HepG2 (cell line): ENCODE measurements at regions not wholly inside any gene's neighbourhood (a gene's known extent, or its start where the extent isn't known, plus 50 kb on each side); places are given as distances from the start of the nearest gene placed in this dataset.

Experiments
- ATAC-seq: fragments of 200-7000 bp; cut with Tn5 transposase; 3 replicates; pipeline ENCODE4 v1.9.1; 2020; ENCODE audit warnings: mild to moderate bottlenecking, moderate library complexity
- BruUV-seq: library from RNA; stranded (reverse); fragments of 400-500 nt; replicated peaks from 2 replicates; lab custom pipeline; 2021; lab: Mats Ljungman, UMichigan
- CTCF ChIA-PET: fragments of 300-600 bp; formaldehyde crosslinking; extraction: SDS; loops from one replicate; lab custom pipeline; 2021; ENCODE audit warnings: low total read pairs, inconsistent platforms, low intra/inter-chr PET ratio; lab: Yijun Ruan, JAX
- POLR2A ChIA-PET: fragments of 350-600 bp; sonication (Branson Sonifier 250); formaldehyde crosslinking; loops from one replicate; lab custom pipeline; 2020; ENCODE audit warnings: antibody characterized with exemption, inconsistent platforms; lab: Yijun Ruan, JAX
- DNase-seq: peaks from one replicate; pipeline ENCODE4 v3.0.0-alpha.2; 2015; ENCODE audit warnings: low spot score
- FAIRE-seq: peaks from 3 replicates; lab custom pipeline; 2011; peaks lifted over from hg19 to GRCh38; lab: Jason Lieb, UNC
- H2AFZ ChIP-seq: one replicate; pipeline ENCODE4 v1.6.1; 2011; ENCODE audit warnings: low read length, inconsistent platforms
- H3K27ac ChIP-seq: fragments of 300-600 bp; 3 replicates; pipeline ENCODE4 v1.8.0; 2011; ENCODE audit warnings: mixed run types, mild to moderate bottlenecking, mixed read lengths, low read length, inconsistent platforms; ENCODE audit not compliant: insufficient read depth; ENCODE audit errors: extremely low read length
- H3K27me3 ChIP-seq, 2 experiments: fragments of 200-600 bp in 1 of 2; 2 replicates in 1 of 2; 3 replicates in 1 of 2; pipeline versions ENCODE4 v1.6.0 to v1.8.0; 2011; ENCODE audit warnings: low read length in 2 of 2, mild to moderate bottlenecking in 2 of 2, moderate library complexity in 2 of 2, inconsistent platforms in 1 of 2; ENCODE audit not compliant: insufficient read depth in 2 of 2, control insufficient read depth in 1 of 2
- H3K36me3 ChIP-seq, 2 experiments: fragments of 200-600 bp in 1 of 2; replicated peaks in 1 of 2; 2 replicates in 1 of 2; 3 replicates in 1 of 2; pipeline versions ENCODE4 v1.5.1 to v1.8.0; 2011; ENCODE audit warnings: low read length in 2 of 2, inconsistent platforms in 1 of 2; ENCODE audit not compliant: insufficient read depth in 2 of 2, control insufficient read depth in 1 of 2
- H3K4me1 ChIP-seq: 2 replicates; pipeline ENCODE4 v1.5.1; 2012; ENCODE audit warnings: low read length, inconsistent platforms; ENCODE audit not compliant: insufficient read depth
- H3K4me2 ChIP-seq: 2 replicates; pipeline ENCODE4 v1.6.0; 2011; ENCODE audit warnings: low read depth, low read length, inconsistent platforms
- H3K4me3 ChIP-seq, 3 experiments: fragments of 200-600 bp in 1 of 3; sonication (generic), shearing (Covaris generic) in 1 of 3; replicated peaks in 1 of 3; 2 replicates each; pipeline ENCODE4 v1.5.1; 2011 to 2016; ENCODE audit warnings: low read length in 3 of 3, inconsistent platforms in 2 of 3, low read depth in 2 of 3, mild to moderate bottlenecking in 2 of 3, control low read depth in 1 of 3, mixed read lengths in 1 of 3; ENCODE audit not compliant: insufficient read depth in 1 of 3
- H3K79me2 ChIP-seq: one replicate; pipeline ENCODE4 v1.6.1; 2011; ENCODE audit warnings: low read length, inconsistent platforms; ENCODE audit not compliant: insufficient read depth
- H3K9ac ChIP-seq: 2 replicates; pipeline ENCODE4 v1.6.0; 2011; ENCODE audit warnings: mild to moderate bottlenecking, low read depth, low read length, inconsistent platforms; ENCODE audit not compliant: insufficient read depth
- H3K9me3 ChIP-seq: 2 replicates; pipeline ENCODE4 v1.5.1; 2012; ENCODE audit warnings: mild to moderate bottlenecking, low read length
- H4K20me1 ChIP-seq: 2 replicates; pipeline ENCODE4 v1.6.0; 2011; ENCODE audit warnings: inconsistent platforms, mild to moderate bottlenecking, low read length, moderate library complexity; ENCODE audit not compliant: insufficient read depth
- ASH2L ChIP-seq: fragments of 300-600, 200-600 bp; sonication (generic); IDR thresholded peaks from 2 replicates; pipeline ENCODE4 v1.7.0; 2017; ENCODE audit warnings: low read depth, mild to moderate bottlenecking, moderate library complexity, mixed read lengths, low read length; ENCODE audit not compliant: insufficient read length
- ATF7 ChIP-seq, 2 experiments: fragments of 450-650 bp in 1 of 2; sonication (generic) in 1 of 2; formaldehyde crosslinking in 1 of 2; IDR thresholded peaks; 2 replicates each; pipeline versions ENCODE4 v1.4.0 to v1.6.1; 2016 to 2020; ENCODE audit warnings: antibody characterized with exemption in 1 of 2, mild to moderate bottlenecking in 1 of 2, missing genetic modification reagents in 1 of 2
- BORCS8-MEF2B ChIP-seq: sonication (generic); formaldehyde crosslinking; IDR thresholded peaks from 2 replicates; pipeline ENCODE4 v1.8.0; 2022; ENCODE audit warnings: mild to moderate bottlenecking, missing genetic modification reagents
- FOSL1 ChIP-seq: sonication (generic); formaldehyde crosslinking; IDR thresholded peaks from 2 replicates; pipeline ENCODE4 v1.9.0; 2021; ENCODE audit warnings: missing genetic modification reagents, borderline replicate concordance
- GATA4 ChIP-seq: sonication (generic); IDR thresholded peaks from 2 replicates; pipeline ENCODE4 v1.6.1; 2016; ENCODE audit warnings: antibody characterized with exemption, low read depth, borderline replicate concordance
- HCFC1 ChIP-seq: fragments of 150-350 bp; IDR thresholded peaks from 2 replicates; pipeline ENCODE4 v1.6.1; 2014; ENCODE audit warnings: low read depth, low read length
- KLF6 ChIP-seq: IDR thresholded peaks from 2 replicates; pipeline ENCODE4 v1.8.0; 2016; ENCODE audit warnings: missing biosample characterization, missing genetic modification reagents
- LBX2 ChIP-seq: sonication (generic); formaldehyde crosslinking; IDR thresholded peaks from 2 replicates; pipeline ENCODE4 v1.5.0; 2020; ENCODE audit warnings: missing genetic modification reagents, mild to moderate bottlenecking, borderline replicate concordance
- MAZ ChIP-seq, 2 experiments: sonication (generic) in 1 of 2; formaldehyde crosslinking in 1 of 2; IDR thresholded peaks; 2 replicates each; pipeline versions ENCODE4 v1.5.0 to v1.6.1; 2012 to 2020; ENCODE audit warnings: low read depth in 2 of 2, mild to moderate bottlenecking in 2 of 2, borderline replicate concordance in 1 of 2, improper control_type of control experiment in 1 of 2, low read length in 1 of 2, missing genetic modification reagents in 1 of 2, moderate library complexity in 1 of 2
- MTA3 ChIP-seq: sonication (generic); formaldehyde crosslinking; IDR thresholded peaks from 2 replicates; pipeline ENCODE4 v1.4.0; 2020; ENCODE audit warnings: missing genetic modification reagents
- NFKB2 ChIP-seq: sonication (generic); formaldehyde crosslinking; IDR thresholded peaks from 2 replicates; pipeline ENCODE4 v1.4.0; 2020; ENCODE audit warnings: missing genetic modification reagents, borderline replicate concordance
- RARG ChIP-seq: sonication (generic); formaldehyde crosslinking; IDR thresholded peaks from 2 replicates; pipeline ENCODE4 v1.4.0; 2020; ENCODE audit warnings: low read depth, mild to moderate bottlenecking, missing genetic modification reagents
- SRF ChIP-seq: IDR thresholded peaks from 2 replicates; pipeline ENCODE4 v1.6.1; 2011; ENCODE audit warnings: mild to moderate bottlenecking, low read depth, low read length, moderate library complexity
- XRCC5 ChIP-seq: fragments of 200-400 bp; formaldehyde crosslinking; optimal IDR thresholded peaks from 2 replicates; pipeline ENCODE3; 2017; ENCODE audit warnings: mild to moderate bottlenecking, low read length
- ZFP62 ChIP-seq: sonication (generic); formaldehyde crosslinking; IDR thresholded peaks from 2 replicates; pipeline ENCODE4 v1.4.0; 2020; ENCODE audit warnings: missing genetic modification reagents
- ZNF10 ChIP-seq: sonication (generic); formaldehyde crosslinking; IDR thresholded peaks from 2 replicates; pipeline ENCODE4 v1.4.0; 2020; ENCODE audit warnings: mild to moderate bottlenecking, low read depth, missing genetic modification reagents, borderline replicate concordance
- ZNF24 ChIP-seq: fragments of 450-650 bp; IDR thresholded peaks from 2 replicates; pipeline ENCODE4 v1.6.1; 2017; ENCODE audit warnings: antibody characterized with exemption, mild to moderate bottlenecking
- ZNF430 ChIP-seq: sonication (generic); formaldehyde crosslinking; IDR thresholded peaks from 2 replicates; pipeline ENCODE4 v1.9.0; 2021; ENCODE audit warnings: mild to moderate bottlenecking, missing genetic modification reagents
- WGBS: methylation state at CpG from one replicate; pipeline ENCODE4 v1.1.6; 2017; ENCODE audit warnings: low lambda C conversion rate; 5-methylcytosine and 5-hydroxymethylcytosine counted together
- in situ Hi-C: cut with HindIII; loops from 2 replicates; pipeline ENCODE4 v1.10.0; 2017; ENCODE audit warnings: low pct_unique_long_range_greater_than_20kb; ENCODE audit not compliant: extremely low pct_ligation_motif_present
- intact Hi-C: fragments of 100-400 bp; cut with micrococcal nuclease; formaldehyde crosslinking; loops from one replicate; pipeline ENCODE4 v1.10.0; 2022; ENCODE audit not compliant: unreplicated experiment
- TF ChIP-seq, protein P1 (sequence below): sonication (generic); formaldehyde crosslinking; IDR thresholded peaks from 2 replicates; pipeline ENCODE4 v1.4.0; 2020; ENCODE audit warnings: missing genetic modification reagents
- TF ChIP-seq, protein P2 (sequence below): sonication (generic); formaldehyde crosslinking; IDR thresholded peaks from 2 replicates; pipeline ENCODE4 v1.4.0; 2020; ENCODE audit warnings: missing genetic modification reagents, low read depth, mild to moderate bottlenecking, borderline replicate concordance

DNA sequence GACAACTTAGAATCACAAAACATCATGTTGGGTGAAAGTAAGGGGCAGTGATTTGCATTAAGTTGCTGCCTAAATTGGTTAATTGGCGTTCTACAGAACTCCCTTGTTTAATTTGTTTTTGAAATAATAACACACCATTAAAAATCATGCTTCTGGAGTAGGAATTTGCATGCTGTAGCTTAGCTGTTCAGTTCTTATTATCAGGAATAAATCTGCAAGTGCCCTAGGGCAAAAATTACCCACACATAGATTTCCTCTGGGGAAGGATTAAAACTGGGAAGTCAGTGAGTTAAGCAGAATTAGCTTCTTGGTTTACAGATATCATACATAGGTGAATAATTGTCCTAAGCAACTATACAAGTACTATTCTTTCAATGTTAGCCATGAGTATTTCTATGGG, 381.6 kb upstream of the NAALADL2 start:
- ATAC-seq (no peak), FAIRE-seq (no peak), DNase-seq (no peak)
- ChIA-PET POLR2A (no interaction called here), CTCF (no interaction called here)
- no peaks in the 10 kb centered on the region for H3K27me3 ChIP-seq
- no peaks in the 10 kb centered on the region for H3K4me1 ChIP-seq
- H2AFZ ChIP-seq, result no peak overlapping the region
- WGBS, result 0% methylated on average over 1 of the region's 1 CpG
- no peak overlapping the region for H3K27ac ChIP-seq
- TF ChIP-seq MTA3 (CRISPR knock-in tag), result no peak
- TF ChIP-seq ASH2L, result no peak
- no peak for TF ChIP-seq BORCS8-MEF2B (CRISPR knock-in tag)
- TF ChIP-seq NFKB2 (CRISPR knock-in tag), result no peak
- no peak for TF ChIP-seq ZFP62 (CRISPR knock-in tag)
- TF ChIP-seq LBX2, result no peak
- no peak for TF ChIP-seq FOSL1 (CRISPR knock-in tag)
- no peak for TF ChIP-seq MAZ (IDR thresholded peaks at IDR 0.05; ENCODE audit: borderline replicate concordance, low read depth, low read length)
- no peak for TF ChIP-seq MAZ (CRISPR knock-in tag; IDR thresholded peaks at IDR 0.05; ENCODE audit: low read depth)
- TF ChIP-seq, protein P1, sequence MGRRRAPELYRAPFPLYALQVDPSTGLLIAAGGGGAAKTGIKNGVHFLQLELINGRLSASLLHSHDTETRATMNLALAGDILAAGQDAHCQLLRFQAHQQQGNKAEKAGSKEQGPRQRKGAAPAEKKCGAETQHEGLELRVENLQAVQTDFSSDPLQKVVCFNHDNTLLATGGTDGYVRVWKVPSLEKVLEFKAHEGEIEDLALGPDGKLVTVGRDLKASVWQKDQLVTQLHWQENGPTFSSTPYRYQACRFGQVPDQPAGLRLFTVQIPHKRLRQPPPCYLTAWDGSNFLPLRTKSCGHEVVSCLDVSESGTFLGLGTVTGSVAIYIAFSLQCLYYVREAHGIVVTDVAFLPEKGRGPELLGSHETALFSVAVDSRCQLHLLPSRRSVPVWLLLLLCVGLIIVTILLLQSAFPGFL (CRISPR knock-in tag), result no peak
- TF ChIP-seq ZNF24, result no peak
- TF ChIP-seq, protein P2, sequence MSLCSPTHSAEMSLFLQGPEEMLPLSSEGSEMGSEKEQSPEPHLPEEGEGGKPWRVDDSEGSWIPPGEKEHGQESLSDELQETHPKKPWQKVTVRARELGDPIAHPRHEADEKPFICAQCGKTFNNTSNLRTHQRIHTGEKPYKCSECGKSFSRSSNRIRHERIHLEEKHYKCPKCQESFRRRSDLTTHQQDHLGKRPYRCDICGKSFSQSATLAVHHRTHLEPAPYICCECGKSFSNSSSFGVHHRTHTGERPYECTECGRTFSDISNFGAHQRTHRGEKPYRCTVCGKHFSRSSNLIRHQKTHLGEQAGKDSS (CRISPR knock-in tag), result no peak
- TF ChIP-seq HCFC1, result no peak
- TF ChIP-seq ZNF10 (CRISPR knock-in tag), result no peak
- no peak for TF ChIP-seq XRCC5
- no peak for TF ChIP-seq ATF7 (IDR thresholded peaks at IDR 0.05)
- no peak for TF ChIP-seq ATF7 (CRISPR knock-in tag; IDR thresholded peaks at IDR 0.05)
- no peak for TF ChIP-seq GATA4
- no peak for TF ChIP-seq RARG (CRISPR knock-in tag)
- TF ChIP-seq KLF6 (CRISPR knock-in tag), result no peak
- TF ChIP-seq ZNF430 (CRISPR knock-in tag), result no peak
- TF ChIP-seq SRF, result no peak
- no peaks in the 10 kb centered on the region for H3K79me2 ChIP-seq
- no peak overlapping the region for H3K4me3 ChIP-seq
- no peak overlapping the region for H3K9ac ChIP-seq
- H4K20me1 ChIP-seq, result no peaks in the 10 kb centered on the region
- no peaks in the 10 kb centered on the region for H3K9me3 ChIP-seq
- intact Hi-C loops, result no loop called here
- no peak overlapping the region for H3K4me2 ChIP-seq
- in situ Hi-C loops, result no loop called here
- no TSS peak for BruUV-seq
- H3K36me3 ChIP-seq, result no peaks in the 10 kb centered on the region
